Esophagus squamous epithelium (tissue), 4 donors: ENCODE measurements at regions not wholly inside any gene's neighbourhood (a gene's known extent, or its start where the extent isn't known, plus 50 kb on each side); places are given as distances from the start of the nearest gene placed in this dataset.

Experiments used
- CTCF ChIP-seq, 6 experiments: fragments of 450-650 bp in 4 of 6; fragments of 200-600 bp in 2 of 6; sonication (generic) in 2 of 6; IDR thresholded peaks; one replicate each; pipeline ENCODE4 v1.5.1; 2016 to 2019; ENCODE audit warnings: antibody characterized with exemption in 6 of 6, mild to moderate bottlenecking in 4 of 6, moderate library complexity in 4 of 6
- POLR2A ChIP-seq, 4 donors: fragments of 450-650 bp; IDR thresholded peaks; one replicate each; pipeline ENCODE4 v1.6.1; 2017; ENCODE audit warnings: antibody characterized with exemption in 4 of 4, mild to moderate bottlenecking in 4 of 4, moderate library complexity in 3 of 4

GRCh38 chr21:19141511-19141910 is 737.9 kb upstream of the TMPRSS15 start:
- TF ChIP-seq CTCF (IDR thresholded peaks at IDR 0.05) (no peak), POLR2A (IDR thresholded peaks at IDR 0.05) (no peak)
